ENCODE measurements at regions not wholly inside any gene's neighbourhood (a gene's known extent, or its start where the extent isn't known, plus 50 kb on each side); places are given as distances from the start of the nearest gene placed in this dataset.

DNA sequence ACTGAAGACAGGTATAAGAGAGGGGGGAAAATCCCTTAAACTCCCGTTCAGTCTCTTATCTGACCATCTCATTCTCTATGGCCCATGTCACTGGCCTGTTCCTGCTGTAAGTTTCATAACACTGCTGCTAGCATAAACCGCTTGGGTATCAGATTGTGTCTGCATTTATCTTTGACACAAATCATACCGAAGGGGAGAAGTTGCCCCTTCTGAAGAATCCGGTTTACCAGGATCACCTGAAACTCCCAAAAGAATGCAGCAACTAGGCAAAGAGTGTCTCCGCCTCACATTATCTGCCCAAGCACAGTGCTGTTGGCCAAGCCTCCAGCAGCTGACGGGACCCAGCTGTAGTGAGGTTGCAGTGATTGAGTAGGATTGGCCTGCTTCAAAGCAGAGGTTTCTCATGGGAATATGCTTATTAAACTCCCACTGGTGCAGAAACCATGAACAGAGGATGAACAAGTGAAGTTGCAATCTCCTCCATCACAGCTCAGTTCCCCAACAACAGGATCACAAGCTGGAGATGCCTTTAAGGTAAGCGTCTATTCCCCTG lies 71.3 kb upstream of the PUDP start:
- no peak overlapping the region for H3K4me3 ChIP-seq (ENCODE audit: insufficient read depth, low read depth, low read length)
- no peak overlapping the region for H3K27ac ChIP-seq (ENCODE audit: insufficient read depth, low read depth, low read length, poor library complexity, severe bottlenecking)
- no peaks in the 10 kb centered on the region for H3K9me3 ChIP-seq (ENCODE audit: control insufficient read depth, low read length)
- no peaks in the 10 kb centered on the region for H3K36me3 ChIP-seq (ENCODE audit: control insufficient read depth, insufficient read depth, low read length)
- no peaks in the 10 kb centered on the region for H3K27me3 ChIP-seq (ENCODE audit: control insufficient read depth, insufficient read depth, low read length, poor library complexity, severe bottlenecking)
- H3K4me1 ChIP-seq (ENCODE audit: control insufficient read depth, insufficient read depth, low read length): no peaks in the 10 kb centered on the region
- 94 to 98% methylated on average over 7 of the region's 7 CpGs for WGBS, 2 experiments

DNA sequence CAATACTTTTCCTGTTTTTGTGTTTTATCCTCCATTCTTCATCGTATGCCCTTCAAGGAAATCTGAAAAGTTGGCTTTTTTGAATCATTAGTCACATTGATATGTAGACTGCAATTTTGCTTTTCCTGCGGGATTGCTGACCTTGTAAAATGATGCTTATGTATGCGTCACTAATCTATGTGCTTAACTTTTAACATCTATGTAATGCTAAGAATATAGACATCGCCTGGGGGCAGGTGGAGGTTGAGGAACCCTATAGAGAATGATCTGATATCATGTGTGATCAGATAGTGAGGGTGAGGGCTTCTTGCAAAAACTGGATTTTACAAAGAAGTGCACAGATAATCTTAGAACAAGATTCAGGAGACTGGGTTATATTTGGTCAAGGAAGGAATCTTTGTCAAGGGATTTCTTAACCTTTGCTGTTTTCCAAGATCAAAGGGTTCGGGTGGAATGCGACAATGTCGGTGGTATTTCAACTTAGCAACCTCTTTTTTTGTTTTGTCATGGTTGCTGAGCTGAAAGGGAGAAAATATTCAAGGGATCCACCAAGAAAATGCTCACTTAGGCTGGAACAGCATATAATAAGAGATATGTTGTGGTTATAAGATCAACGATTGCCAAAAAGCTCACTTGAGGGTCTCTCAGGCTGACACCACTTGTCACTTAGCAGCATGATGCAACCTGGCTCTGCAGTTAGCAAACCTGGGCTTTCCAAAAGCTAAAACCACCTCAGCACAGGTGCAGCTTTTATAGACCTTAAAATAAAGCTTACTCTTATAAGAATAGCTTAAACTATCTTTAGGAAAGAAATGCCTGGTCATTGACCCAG lies 70.6 kb upstream of the PUDP start:
- WGBS, 2 experiments: 91 to 96% methylated on average over 7 to 8 of the region's 8 CpGs
- no peak overlapping the region for H3K4me3 ChIP-seq (ENCODE audit: insufficient read depth, low read depth, low read length)

GRCh38 chrX:7216981-7217587 lies 69.1 kb upstream of the PUDP start:
- H3K36me3 ChIP-seq (ENCODE audit: control insufficient read depth, insufficient read depth, low read length): no peaks in the 10 kb centered on the region
- 92 to 97% methylated on average over 6 of the region's 6 CpGs for WGBS, 2 experiments

More for the DNA sequence above, 70.6 kb upstream of the PUDP start:
- Histone ChIP-seq H3K36me3 (ENCODE audit: control insufficient read depth, insufficient read depth, low read length) (no peaks in the 10 kb centered on the region), H3K9me3 (ENCODE audit: control insufficient read depth, low read length) (no peaks in the 10 kb centered on the region), H3K27me3 (ENCODE audit: control insufficient read depth, insufficient read depth, low read length, poor library complexity, severe bottlenecking) (no peaks in the 10 kb centered on the region), H3K4me1 (ENCODE audit: control insufficient read depth, insufficient read depth, low read length) (no peaks in the 10 kb centered on the region), H3K27ac (ENCODE audit: insufficient read depth, low read depth, low read length, poor library complexity, severe bottlenecking) (no peak overlapping the region)

GRCh38 chrX:7215842-7216241 lies 67.9 kb upstream of the PUDP start:
- H3K27ac ChIP-seq (ENCODE audit: insufficient read depth, low read depth, low read length, poor library complexity, severe bottlenecking): no peak overlapping the region
- H3K9me3 ChIP-seq (ENCODE audit: control insufficient read depth, low read length): no peaks in the 10 kb centered on the region
- H3K36me3 ChIP-seq (ENCODE audit: control insufficient read depth, insufficient read depth, low read length): no peaks in the 10 kb centered on the region
- H3K27me3 ChIP-seq (ENCODE audit: control insufficient read depth, insufficient read depth, low read length, poor library complexity, severe bottlenecking): no peaks in the 10 kb centered on the region
- H3K4me1 ChIP-seq (ENCODE audit: control insufficient read depth, insufficient read depth, low read length): no peaks in the 10 kb centered on the region
- no peak overlapping the region for H3K4me3 ChIP-seq (ENCODE audit: insufficient read depth, low read depth, low read length)

More at GRCh38 chrX:7216981-7217587, 69.1 kb upstream of the PUDP start:
- Histone ChIP-seq H3K4me1 (ENCODE audit: control insufficient read depth, insufficient read depth, low read length) (no peaks in the 10 kb centered on the region), H3K4me3 (ENCODE audit: insufficient read depth, low read depth, low read length) (no peak overlapping the region), H3K9me3 (ENCODE audit: control insufficient read depth, low read length) (no peaks in the 10 kb centered on the region), H3K27me3 (ENCODE audit: control insufficient read depth, insufficient read depth, low read length, poor library complexity, severe bottlenecking) (no peaks in the 10 kb centered on the region), H3K27ac (ENCODE audit: insufficient read depth, low read depth, low read length, poor library complexity, severe bottlenecking) (no peak overlapping the region)

DNA sequence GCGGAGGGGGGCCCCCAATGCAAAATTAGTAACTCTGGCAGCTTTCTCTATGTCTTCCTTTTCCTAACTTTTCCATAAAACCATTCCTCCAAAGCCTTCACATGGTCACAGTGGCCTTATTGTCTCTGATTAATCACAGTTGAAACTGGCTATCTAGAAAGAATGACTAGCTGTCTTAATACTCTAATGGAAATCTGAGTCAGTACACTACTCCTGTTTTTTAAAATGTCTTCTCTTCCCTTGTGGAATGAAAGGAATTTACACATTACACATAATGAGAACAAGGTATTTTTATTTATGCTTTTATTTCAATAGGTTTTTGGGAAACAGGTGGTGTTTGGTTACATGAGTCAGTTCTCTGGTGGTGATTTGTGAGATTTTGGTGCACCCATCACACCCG lies 66.3 kb upstream of the PUDP start:
- H3K27me3 ChIP-seq (ENCODE audit: control insufficient read depth, insufficient read depth, low read length, poor library complexity, severe bottlenecking): no peaks in the 10 kb centered on the region
- H3K9me3 ChIP-seq (ENCODE audit: control insufficient read depth, low read length): no peaks in the 10 kb centered on the region
- H3K27ac ChIP-seq (ENCODE audit: insufficient read depth, low read depth, low read length, poor library complexity, severe bottlenecking): no peak overlapping the region
- no peaks in the 10 kb centered on the region for H3K4me1 ChIP-seq (ENCODE audit: control insufficient read depth, insufficient read depth, low read length)
- H3K36me3 ChIP-seq (ENCODE audit: control insufficient read depth, insufficient read depth, low read length): no peaks in the 10 kb centered on the region
- no peak overlapping the region for H3K4me3 ChIP-seq (ENCODE audit: insufficient read depth, low read depth, low read length)
- WGBS, 2 experiments: 92 to 97% methylated on average over 2 of the region's 2 CpGs

GRCh38 chrX:7205037-7205577 lies 57.2 kb upstream of the PUDP start:
- Histone ChIP-seq H3K27me3 (ENCODE audit: control insufficient read depth, insufficient read depth, low read length, poor library complexity, severe bottlenecking) (no peaks in the 10 kb centered on the region), H3K4me1 (ENCODE audit: control insufficient read depth, insufficient read depth, low read length) (no peaks in the 10 kb centered on the region), H3K9me3 (ENCODE audit: control insufficient read depth, low read length) (no peaks in the 10 kb centered on the region), H3K36me3 (ENCODE audit: control insufficient read depth, insufficient read depth, low read length) (no peaks in the 10 kb centered on the region), H3K27ac (ENCODE audit: insufficient read depth, low read depth, low read length, poor library complexity, severe bottlenecking) (no peak overlapping the region), H3K4me3 (ENCODE audit: insufficient read depth, low read depth, low read length) (no peak overlapping the region)
- WGBS, 2 experiments: 83 to 100% methylated on average over 1 of the region's 2 CpGs

DNA sequence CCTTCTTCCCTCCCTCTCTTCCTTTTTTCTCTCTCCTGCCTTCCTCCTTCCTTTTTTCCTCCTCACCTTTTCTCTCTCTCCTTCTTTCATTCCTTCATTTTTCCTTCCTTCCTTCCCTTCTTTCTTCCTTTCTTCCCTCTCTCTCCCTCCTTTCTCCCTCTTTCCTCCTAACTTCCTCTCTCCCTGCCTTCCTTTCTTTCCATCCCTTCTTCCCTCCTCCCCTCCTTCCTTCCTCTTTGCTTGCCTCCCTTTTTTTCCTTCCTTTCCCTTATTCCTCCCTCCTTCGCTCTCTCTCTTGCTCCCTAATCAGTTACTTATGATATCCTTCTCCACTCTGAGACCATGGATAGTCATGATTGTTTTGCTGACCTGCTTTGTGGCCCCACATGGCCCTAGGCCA lies 56.7 kb upstream of the PUDP start:
- no peaks in the 10 kb centered on the region for H3K27me3 ChIP-seq (ENCODE audit: control insufficient read depth, insufficient read depth, low read length, poor library complexity, severe bottlenecking)
- 80 to 86% methylated on average over 1 of the region's 1 CpG for WGBS, 2 experiments
- no peaks in the 10 kb centered on the region for H3K36me3 ChIP-seq (ENCODE audit: control insufficient read depth, insufficient read depth, low read length)
- no peaks in the 10 kb centered on the region for H3K9me3 ChIP-seq (ENCODE audit: control insufficient read depth, low read length)
- no peaks in the 10 kb centered on the region for H3K4me1 ChIP-seq (ENCODE audit: control insufficient read depth, insufficient read depth, low read length)
- H3K4me3 ChIP-seq (ENCODE audit: insufficient read depth, low read depth, low read length): no peak overlapping the region
- no peak overlapping the region for H3K27ac ChIP-seq (ENCODE audit: insufficient read depth, low read depth, low read length, poor library complexity, severe bottlenecking)

- 95 to 100% methylated on average over 2 of the region's 3 CpGs for WGBS, 2 experiments
- Histone ChIP-seq H3K4me1 (ENCODE audit: control insufficient read depth, insufficient read depth, low read length) (no peaks in the 10 kb centered on the region), H3K4me3 (ENCODE audit: insufficient read depth, low read depth, low read length) (no peak overlapping the region), H3K36me3 (ENCODE audit: control insufficient read depth, insufficient read depth, low read length) (no peaks in the 10 kb centered on the region), H3K9me3 (ENCODE audit: control insufficient read depth, low read length) (no peaks in the 10 kb centered on the region), H3K27ac (ENCODE audit: insufficient read depth, low read depth, low read length, poor library complexity, severe bottlenecking) (no peak overlapping the region), H3K27me3 (ENCODE audit: control insufficient read depth, insufficient read depth, low read length, poor library complexity, severe bottlenecking) (no peaks in the 10 kb centered on the region)
These were observed 54.3 kb upstream of the PUDP start for GRCh38 chrX:7202206-7202605.

DNA sequence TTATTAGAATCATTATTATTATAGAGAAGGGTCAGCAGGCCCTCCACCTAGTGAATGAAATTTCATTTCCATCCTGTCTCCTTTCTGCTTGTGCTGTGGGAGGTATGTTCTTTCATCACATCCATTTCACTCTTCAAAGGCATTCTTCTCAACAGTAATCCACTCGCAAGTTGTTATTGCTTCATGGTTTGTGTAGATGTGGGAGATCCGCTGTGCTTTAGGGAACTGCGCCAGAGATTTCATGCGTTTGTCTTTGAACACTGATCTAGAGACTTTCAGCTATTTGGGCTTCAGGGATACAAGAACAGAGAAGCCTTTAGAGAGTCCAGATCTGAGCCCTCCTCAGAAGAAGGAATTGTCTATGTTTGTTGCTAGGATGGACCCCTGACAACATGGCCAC lies 53.5 kb upstream of the PUDP start:
- WGBS, 2 experiments: 91 to 100% methylated on average over 3 of the region's 4 CpGs
- H3K27ac ChIP-seq (ENCODE audit: insufficient read depth, low read depth, low read length, poor library complexity, severe bottlenecking): no peak overlapping the region

DNA sequence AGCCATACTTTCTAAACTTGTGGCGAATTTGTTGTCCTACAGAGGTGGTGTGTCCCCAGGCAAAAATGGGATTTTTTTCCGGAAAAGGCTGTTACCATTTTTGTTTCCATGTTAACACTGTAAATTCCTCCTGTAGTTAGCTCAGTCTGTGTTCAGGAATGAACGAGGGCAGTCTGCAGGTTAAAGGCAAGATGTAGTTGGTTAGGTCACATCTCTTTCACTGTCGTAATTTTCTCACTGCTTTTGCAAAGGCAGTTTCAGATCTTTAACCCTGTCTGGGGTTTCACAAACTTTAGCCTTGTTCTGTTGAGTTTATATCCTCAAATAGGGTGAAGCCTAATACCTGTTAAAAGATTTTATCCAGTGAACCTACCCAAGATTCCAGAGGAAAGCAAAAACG lies 50.5 kb upstream of the PUDP start:
- Histone ChIP-seq H3K4me3 (ENCODE audit: insufficient read depth, low read depth, low read length) (no peak overlapping the region), H3K4me1 (ENCODE audit: control insufficient read depth, insufficient read depth, low read length) (no peaks in the 10 kb centered on the region), H3K36me3 (ENCODE audit: control insufficient read depth, insufficient read depth, low read length) (no peaks in the 10 kb centered on the region), H3K27ac (ENCODE audit: insufficient read depth, low read depth, low read length, poor library complexity, severe bottlenecking) (no peak overlapping the region), H3K27me3 (ENCODE audit: control insufficient read depth, insufficient read depth, low read length, poor library complexity, severe bottlenecking) (no peaks in the 10 kb centered on the region), H3K9me3 (ENCODE audit: control insufficient read depth, low read length) (no peaks in the 10 kb centered on the region)
- WGBS, 2 experiments: 88 to 91% methylated on average over 5 of the region's 5 CpGs

More for the DNA sequence above, 53.5 kb upstream of the PUDP start:
- Histone ChIP-seq H3K4me1 (ENCODE audit: control insufficient read depth, insufficient read depth, low read length) (no peaks in the 10 kb centered on the region), H3K27me3 (ENCODE audit: control insufficient read depth, insufficient read depth, low read length, poor library complexity, severe bottlenecking) (no peaks in the 10 kb centered on the region), H3K9me3 (ENCODE audit: control insufficient read depth, low read length) (no peaks in the 10 kb centered on the region), H3K36me3 (ENCODE audit: control insufficient read depth, insufficient read depth, low read length) (no peaks in the 10 kb centered on the region), H3K4me3 (ENCODE audit: insufficient read depth, low read depth, low read length) (no peak overlapping the region)
